ENCODE measurements at regions not wholly inside any gene's neighbourhood (a gene's known extent, or its start where the extent isn't known, plus 50 kb on each side); places are given as distances from the start of the nearest gene placed in this dataset.

DNA sequence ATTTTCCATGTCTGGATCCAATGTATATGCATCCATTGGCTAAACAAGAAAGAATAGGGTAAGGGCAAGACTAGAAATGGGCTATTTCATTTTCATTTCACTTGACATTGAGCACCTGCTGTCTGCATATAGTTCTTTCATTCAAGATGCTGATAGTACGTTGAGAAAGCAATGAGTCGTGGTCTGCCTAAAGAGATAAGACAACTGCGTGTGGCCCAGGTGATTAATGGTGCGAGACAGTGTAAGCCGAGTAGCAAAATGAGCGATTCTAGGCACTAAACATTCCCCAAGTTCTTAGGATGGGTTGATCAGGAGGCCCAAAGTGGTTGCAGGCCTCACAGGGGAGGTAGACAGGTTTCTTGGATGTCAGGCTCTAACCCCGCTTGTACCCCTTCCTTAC lies 235.4 kb downstream of the PDCD6IP start:
- H3K4me3 ChIP-seq (ENCODE audit: low read depth in 2 of 2, low read length in 2 of 2): no peak overlapping the region
- ATAC-seq: no peak
- H3K4me1 ChIP-seq (ENCODE audit: control insufficient read depth, insufficient read depth, low read length): no peaks in the 10 kb centered on the region
- H3K9me3 ChIP-seq (ENCODE audit: control insufficient read depth, insufficient read depth, low read depth, low read length): no peaks in the 10 kb centered on the region
- no peaks in the 10 kb centered on the region for H3K27me3 ChIP-seq (ENCODE audit: control insufficient read depth, insufficient read depth, low read length)
- no peak overlapping the region for H3K27ac ChIP-seq (ENCODE audit: low read length)
- TF ChIP-seq SIN3A (IDR thresholded peaks at IDR 0.05; ENCODE audit: borderline replicate concordance, insufficient read depth, low read depth, low read length): no peak
- no peak for TF ChIP-seq TCF7L2 (IDR thresholded peaks at IDR 0.05; ENCODE audit: low read depth, low read length)
- TF ChIP-seq, protein P1, sequence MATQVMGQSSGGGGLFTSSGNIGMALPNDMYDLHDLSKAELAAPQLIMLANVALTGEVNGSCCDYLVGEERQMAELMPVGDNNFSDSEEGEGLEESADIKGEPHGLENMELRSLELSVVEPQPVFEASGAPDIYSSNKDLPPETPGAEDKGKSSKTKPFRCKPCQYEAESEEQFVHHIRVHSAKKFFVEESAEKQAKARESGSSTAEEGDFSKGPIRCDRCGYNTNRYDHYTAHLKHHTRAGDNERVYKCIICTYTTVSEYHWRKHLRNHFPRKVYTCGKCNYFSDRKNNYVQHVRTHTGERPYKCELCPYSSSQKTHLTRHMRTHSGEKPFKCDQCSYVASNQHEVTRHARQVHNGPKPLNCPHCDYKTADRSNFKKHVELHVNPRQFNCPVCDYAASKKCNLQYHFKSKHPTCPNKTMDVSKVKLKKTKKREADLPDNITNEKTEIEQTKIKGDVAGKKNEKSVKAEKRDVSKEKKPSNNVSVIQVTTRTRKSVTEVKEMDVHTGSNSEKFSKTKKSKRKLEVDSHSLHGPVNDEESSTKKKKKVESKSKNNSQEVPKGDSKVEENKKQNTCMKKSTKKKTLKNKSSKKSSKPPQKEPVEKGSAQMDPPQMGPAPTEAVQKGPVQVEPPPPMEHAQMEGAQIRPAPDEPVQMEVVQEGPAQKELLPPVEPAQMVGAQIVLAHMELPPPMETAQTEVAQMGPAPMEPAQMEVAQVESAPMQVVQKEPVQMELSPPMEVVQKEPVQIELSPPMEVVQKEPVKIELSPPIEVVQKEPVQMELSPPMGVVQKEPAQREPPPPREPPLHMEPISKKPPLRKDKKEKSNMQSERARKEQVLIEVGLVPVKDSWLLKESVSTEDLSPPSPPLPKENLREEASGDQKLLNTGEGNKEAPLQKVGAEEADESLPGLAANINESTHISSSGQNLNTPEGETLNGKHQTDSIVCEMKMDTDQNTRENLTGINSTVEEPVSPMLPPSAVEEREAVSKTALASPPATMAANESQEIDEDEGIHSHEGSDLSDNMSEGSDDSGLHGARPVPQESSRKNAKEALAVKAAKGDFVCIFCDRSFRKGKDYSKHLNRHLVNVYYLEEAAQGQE (IDR thresholded peaks at IDR 0.05; ENCODE audit: insufficient read depth in 1 of 2, low read depth in 2 of 2, low read length in 1 of 2): no peak
- no peak for TF ChIP-seq POLR2AphosphoS5 (IDR thresholded peaks at IDR 0.05; ENCODE audit: low read depth, low read length)
- TF ChIP-seq, protein P2, sequence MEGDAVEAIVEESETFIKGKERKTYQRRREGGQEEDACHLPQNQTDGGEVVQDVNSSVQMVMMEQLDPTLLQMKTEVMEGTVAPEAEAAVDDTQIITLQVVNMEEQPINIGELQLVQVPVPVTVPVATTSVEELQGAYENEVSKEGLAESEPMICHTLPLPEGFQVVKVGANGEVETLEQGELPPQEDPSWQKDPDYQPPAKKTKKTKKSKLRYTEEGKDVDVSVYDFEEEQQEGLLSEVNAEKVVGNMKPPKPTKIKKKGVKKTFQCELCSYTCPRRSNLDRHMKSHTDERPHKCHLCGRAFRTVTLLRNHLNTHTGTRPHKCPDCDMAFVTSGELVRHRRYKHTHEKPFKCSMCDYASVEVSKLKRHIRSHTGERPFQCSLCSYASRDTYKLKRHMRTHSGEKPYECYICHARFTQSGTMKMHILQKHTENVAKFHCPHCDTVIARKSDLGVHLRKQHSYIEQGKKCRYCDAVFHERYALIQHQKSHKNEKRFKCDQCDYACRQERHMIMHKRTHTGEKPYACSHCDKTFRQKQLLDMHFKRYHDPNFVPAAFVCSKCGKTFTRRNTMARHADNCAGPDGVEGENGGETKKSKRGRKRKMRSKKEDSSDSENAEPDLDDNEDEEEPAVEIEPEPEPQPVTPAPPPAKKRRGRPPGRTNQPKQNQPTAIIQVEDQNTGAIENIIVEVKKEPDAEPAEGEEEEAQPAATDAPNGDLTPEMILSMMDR (IDR thresholded peaks at IDR 0.05): no peak
- BruUV-seq (replicated peaks): no TSS peak
- CTCF ChIA-PET: interaction anchor here (0.6 kb wide), 1 partner anchor 989 kb away, joined by 8 read pairs; no protein-coding TSS in a partner anchor
- intact Hi-C loops (cut with micrococcal nuclease; ENCODE audit: unreplicated experiment) (no loop called here), in situ Hi-C loops (cut with HindIII; ENCODE audit: low pct_unique_long_range_greater_than_20kb, low sequenced_read_pairs) (no loop called here)
- no peak for DNase-seq (ENCODE audit: low read depth, low spot score)
- POLR2A ChIA-PET: no interaction called here
- no peaks in the 10 kb centered on the region for H3K36me3 ChIP-seq (ENCODE audit: control insufficient read depth, insufficient read depth, low read length)

DNA sequence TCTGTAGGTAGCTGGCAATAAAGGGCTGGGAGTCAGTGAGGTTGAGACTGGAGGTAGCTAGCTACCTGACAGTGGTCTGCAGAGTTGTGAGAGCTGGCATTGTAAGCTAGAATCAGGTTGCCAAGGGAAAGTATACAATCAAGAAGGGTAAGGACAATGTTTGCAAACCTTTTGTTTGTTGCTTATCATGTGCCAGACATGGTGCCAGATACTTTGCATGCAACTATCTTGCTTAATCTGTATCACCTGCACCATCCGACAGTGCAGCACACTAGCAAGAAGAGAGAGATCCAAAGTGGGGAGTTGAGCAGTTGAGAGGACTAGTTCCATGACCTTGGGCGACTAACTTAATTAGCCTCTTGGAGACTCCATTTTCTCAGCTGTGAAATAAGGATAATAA lies 236.4 kb downstream of the PDCD6IP start:
- Histone ChIP-seq H3K9me3 (ENCODE audit: control insufficient read depth, insufficient read depth, low read depth, low read length) (no peaks in the 10 kb centered on the region), H3K36me3 (ENCODE audit: control insufficient read depth, insufficient read depth, low read length) (no peaks in the 10 kb centered on the region), H3K4me3 (ENCODE audit: low read depth in 2 of 2, low read length in 2 of 2) (no peak overlapping the region), H3K27me3 (ENCODE audit: control insufficient read depth, insufficient read depth, low read length) (no peaks in the 10 kb centered on the region), H3K4me1 (ENCODE audit: control insufficient read depth, insufficient read depth, low read length) (no peaks in the 10 kb centered on the region), H3K27ac (ENCODE audit: low read length) (no peak overlapping the region)
- ChIA-PET POLR2A (no interaction called here), CTCF (no interaction called here)
- intact Hi-C loops (cut with micrococcal nuclease; ENCODE audit: unreplicated experiment) (no loop called here), in situ Hi-C loops (cut with HindIII; ENCODE audit: low pct_unique_long_range_greater_than_20kb, low sequenced_read_pairs) (no loop called here)
- no TSS peak for BruUV-seq (replicated peaks)
- TF ChIP-seq, protein P2 (IDR thresholded peaks at IDR 0.05): no peak
- TF ChIP-seq POLR2AphosphoS5 (IDR thresholded peaks at IDR 0.05; ENCODE audit: low read depth, low read length): no peak
- no peak for TF ChIP-seq SIN3A (IDR thresholded peaks at IDR 0.05; ENCODE audit: borderline replicate concordance, insufficient read depth, low read depth, low read length)
- TF ChIP-seq, protein P1 (IDR thresholded peaks at IDR 0.05; ENCODE audit: insufficient read depth in 1 of 2, low read depth in 2 of 2, low read length in 1 of 2): no peak
- TF ChIP-seq TCF7L2 (IDR thresholded peaks at IDR 0.05; ENCODE audit: low read depth, low read length): no peak
- DNase-seq (ENCODE audit: low read depth, low spot score) (no peak), ATAC-seq (no peak)
